SJSA1 (cell line): ENCODE measurements at regions not wholly inside any gene's neighbourhood (a gene's known extent, or its start where the extent isn't known, plus 50 kb on each side); places are given as distances from the start of the nearest gene placed in this dataset.
"Not testable (repeated sequence)": the region's sequence is repeated elsewhere in the genome, so short reads cannot be mapped to it uniquely, and the experiment has no call there.

ENCODE experiments used
- DNase-seq, 2 experiments: peaks; one replicate each; pipeline ENCODE4 v3.0.0-alpha.2; 2015 to 2020; ENCODE audit warnings: low spot score in 2 of 2, low read depth in 1 of 2
- H3K27ac ChIP-seq: fragments of 250-450 bp; sonication (Bioruptor Pico); 2 replicates; pipeline ENCODE4 v1.5.1; 2020; ENCODE audit warnings: mild to moderate bottlenecking, moderate library complexity
- H3K27me3 ChIP-seq: fragments of 250-450 bp; sonication (Bioruptor Pico); replicated peaks from 2 replicates; pipeline ENCODE4 v1.5.1; 2020; ENCODE audit warnings: mild to moderate bottlenecking, moderate library complexity
- H3K36me3 ChIP-seq: fragments of 250-450 bp; sonication (Bioruptor Pico); 2 replicates; pipeline ENCODE4 v1.5.1; 2020; ENCODE audit warnings: mild to moderate bottlenecking
- H3K4me1 ChIP-seq: fragments of 250-450 bp; sonication (Bioruptor Pico); replicated peaks from 2 replicates; pipeline ENCODE4 v1.6.1; 2021; ENCODE audit warnings: mild to moderate bottlenecking
- H3K4me3 ChIP-seq: fragments of 250-450 bp; sonication (Bioruptor Pico); 2 replicates; pipeline ENCODE4 v1.5.1; 2020; ENCODE audit warnings: mild to moderate bottlenecking
- H3K9me3 ChIP-seq: fragments of 250-450 bp; sonication (Bioruptor Pico); replicated peaks from 2 replicates; pipeline ENCODE4 v1.5.1; 2020; ENCODE audit warnings: mild to moderate bottlenecking

GRCh38 chr1:91099746-91100621 lies 78.1 kb upstream of the ZNF644 start:
- Histone ChIP-seq H3K36me3 (no peaks in the 10 kb centered on the region), H3K4me3 (no peak overlapping the region), H3K27ac (no peak overlapping the region), H3K9me3 (no peaks in the 10 kb centered on the region), H3K4me1 (peaks cover 10% of the 10 kb centered on the region), H3K27me3 (no peaks in the 10 kb centered on the region)
- no peak for DNase-seq

DNA sequence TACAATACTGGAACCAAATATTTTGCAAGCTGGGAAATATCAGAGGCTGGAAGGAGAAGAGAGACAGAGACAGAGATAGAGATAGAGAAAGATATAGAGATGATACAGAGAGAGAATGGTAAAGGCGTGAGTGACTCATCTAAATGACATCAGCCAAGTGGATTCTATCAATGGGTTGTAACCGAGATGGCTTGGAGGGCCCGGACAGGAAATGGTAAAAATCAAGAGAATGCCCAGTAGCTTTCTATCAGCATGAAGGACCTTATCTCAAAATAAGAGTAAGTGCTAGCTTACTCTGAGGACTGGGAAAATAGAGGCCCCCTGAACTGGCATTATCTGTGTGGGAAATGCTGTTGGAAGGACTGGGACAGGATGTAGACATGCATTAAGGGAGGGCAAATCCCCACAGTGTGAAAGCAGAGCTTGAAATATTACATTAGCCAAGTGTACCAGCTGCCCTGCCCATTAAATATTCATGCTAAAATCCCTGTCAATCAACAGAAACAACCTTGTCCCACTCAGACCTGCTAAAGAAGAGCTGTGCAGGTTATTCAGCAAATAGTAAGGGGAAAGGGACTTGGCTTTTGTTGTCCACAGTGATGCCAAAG lies 76.6 kb upstream of the ZNF644 start:
- Histone ChIP-seq H3K27ac (peak overlapping the region; percentile 47), H3K4me1 (peaks cover 10% of the 10 kb centered on the region), H3K4me3 (no peak overlapping the region), H3K27me3 (no peaks in the 10 kb centered on the region), H3K9me3 (no peaks in the 10 kb centered on the region), H3K36me3 (no peaks in the 10 kb centered on the region)
- peak in 1 of 2 experiments; percentile 48 for DNase-seq

GRCh38 chr1:91095321-91095720 lies 73.5 kb upstream of the ZNF644 start:
- not testable (repeated sequence) for H3K4me3 ChIP-seq, H3K27ac ChIP-seq, H3K9me3 ChIP-seq, H3K27me3 ChIP-seq, H3K36me3 ChIP-seq, DNase-seq
- H3K4me1 ChIP-seq: peaks cover 23% of the 10 kb centered on the region

DNA sequence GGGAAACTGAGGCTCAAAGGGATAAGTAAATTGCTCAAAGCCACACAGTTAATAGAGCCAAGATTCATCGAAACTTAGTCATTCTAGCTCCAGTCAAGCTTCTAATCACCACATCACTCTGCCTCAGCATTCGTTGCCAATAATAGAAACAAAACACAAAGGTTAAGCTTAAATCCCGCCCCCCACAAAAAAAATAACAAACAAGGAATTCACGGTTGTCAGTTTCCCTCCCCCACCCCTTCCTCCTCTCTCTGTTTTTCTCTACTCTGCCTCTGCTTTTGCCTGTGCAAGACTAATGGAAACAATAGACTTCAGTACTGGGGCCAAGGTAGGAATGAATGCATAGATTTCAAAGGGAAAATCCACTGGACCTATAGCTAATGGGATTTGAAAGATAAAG lies 70.7 kb upstream of the ZNF644 start:
- peak; percentile 47 to 60 for DNase-seq
- H3K9me3 ChIP-seq: no peaks in the 10 kb centered on the region
- H3K4me3 ChIP-seq: no peak overlapping the region
- peaks cover 14% of the 10 kb centered on the region for H3K4me1 ChIP-seq
- no peaks in the 10 kb centered on the region for H3K36me3 ChIP-seq
- no peaks in the 10 kb centered on the region for H3K27me3 ChIP-seq
- peak overlapping the region; percentile 81 for H3K27ac ChIP-seq

GRCh38 chr1:91091812-91092211 lies 70.0 kb upstream of the ZNF644 start:
- Histone ChIP-seq H3K27ac (peak overlapping the region; percentile 81), H3K4me3 (no peak overlapping the region), H3K36me3 (no peaks in the 10 kb centered on the region), H3K27me3 (no peaks in the 10 kb centered on the region), H3K4me1 (peaks cover 14% of the 10 kb centered on the region), H3K9me3 (no peaks in the 10 kb centered on the region)
- peak; percentile 64 to 67 for DNase-seq

DNA sequence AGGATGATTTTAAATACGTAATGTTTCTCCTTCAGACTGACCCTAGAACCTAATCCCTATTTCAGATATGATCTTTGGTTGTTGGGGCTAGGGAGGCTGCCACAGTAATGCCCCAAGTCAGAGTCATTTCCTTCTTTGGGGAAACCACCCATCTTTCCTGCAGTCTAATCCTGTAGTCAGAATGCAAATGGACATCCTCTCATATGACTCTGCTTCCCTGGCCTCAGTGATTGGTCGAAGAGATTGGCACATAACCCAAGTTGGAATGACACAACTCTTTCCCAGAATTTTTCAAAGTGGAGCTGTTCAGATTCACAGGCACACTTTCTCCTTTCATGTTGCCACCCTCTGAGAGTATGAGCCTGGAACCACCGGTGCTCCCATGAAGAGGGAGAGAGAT lies 58.8 kb upstream of the ZNF644 start:
- Histone ChIP-seq H3K27me3 (no peaks in the 10 kb centered on the region), H3K9me3 (no peaks in the 10 kb centered on the region), H3K27ac (no peak overlapping the region), H3K36me3 (no peaks in the 10 kb centered on the region), H3K4me1 (no peaks in the 10 kb centered on the region), H3K4me3 (no peak overlapping the region)
- no peak for DNase-seq

GRCh38 chr1:91078859-91079258 lies 57.0 kb upstream of the ZNF644 start:
- Histone ChIP-seq H3K4me3 (no peak overlapping the region), H3K9me3 (no peaks in the 10 kb centered on the region), H3K36me3 (no peaks in the 10 kb centered on the region), H3K27ac (no peak overlapping the region), H3K4me1 (no peaks in the 10 kb centered on the region), H3K27me3 (no peaks in the 10 kb centered on the region)
- DNase-seq: no peak

- no peaks in the 10 kb centered on the region for H3K4me1 ChIP-seq
- DNase-seq: no peak
- no peak overlapping the region for H3K4me3 ChIP-seq
- no peaks in the 10 kb centered on the region for H3K36me3 ChIP-seq
- no peaks in the 10 kb centered on the region for H3K9me3 ChIP-seq
- no peak overlapping the region for H3K27ac ChIP-seq
- no peaks in the 10 kb centered on the region for H3K27me3 ChIP-seq
Observed at GRCh38 chr1:91076834-91077233, 55.0 kb upstream of the ZNF644 start.

GRCh38 chr1:91075233-91076135 lies 53.6 kb upstream of the ZNF644 start:
- Histone ChIP-seq H3K27me3 (no peaks in the 10 kb centered on the region), H3K4me3 (no peak overlapping the region), H3K27ac (no peak overlapping the region), H3K36me3 (no peaks in the 10 kb centered on the region), H3K4me1 (no peaks in the 10 kb centered on the region), H3K9me3 (no peaks in the 10 kb centered on the region)
- no peak for DNase-seq

DNA sequence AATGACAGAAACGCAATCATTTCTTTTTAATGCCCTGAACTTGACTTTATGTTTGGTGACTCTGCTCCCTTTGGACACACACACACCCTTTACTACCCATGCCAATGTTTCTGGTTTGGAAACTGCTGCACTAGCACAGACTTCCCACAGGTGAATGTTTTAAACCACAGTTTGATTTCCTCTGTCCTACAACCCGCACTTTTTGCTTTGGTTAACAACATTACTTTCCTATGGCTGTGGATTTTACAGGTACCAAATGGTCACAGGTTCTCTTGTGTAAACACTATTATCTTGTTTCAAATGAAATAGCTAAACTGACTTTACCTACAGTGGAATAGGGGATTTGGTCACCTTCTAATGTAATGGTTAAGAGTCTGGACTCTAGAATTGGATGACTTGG lies 51.5 kb upstream of the ZNF644 start:
- H3K9me3 ChIP-seq: no peaks in the 10 kb centered on the region
- DNase-seq: no peak

GRCh38 chr1:91071838-91072237 lies 50.0 kb upstream of the ZNF644 start:
- no peak overlapping the region for H3K27ac ChIP-seq
- H3K27me3 ChIP-seq: no peaks in the 10 kb centered on the region
- no peak for DNase-seq
- H3K36me3 ChIP-seq: no peaks in the 10 kb centered on the region
- no peak overlapping the region for H3K4me3 ChIP-seq
- H3K9me3 ChIP-seq: no peaks in the 10 kb centered on the region
- H3K4me1 ChIP-seq: no peaks in the 10 kb centered on the region

More for the DNA sequence above, 51.5 kb upstream of the ZNF644 start:
- no peak overlapping the region for H3K4me3 ChIP-seq
- no peaks in the 10 kb centered on the region for H3K27me3 ChIP-seq
- H3K36me3 ChIP-seq: no peaks in the 10 kb centered on the region
- no peaks in the 10 kb centered on the region for H3K4me1 ChIP-seq
- no peak overlapping the region for H3K27ac ChIP-seq
